HG03469 (cell line): ENCODE measurements at regions not wholly inside any gene's neighbourhood (a gene's known extent, or its start where the extent isn't known, plus 50 kb on each side); places are given as distances from the start of the nearest gene placed in this dataset.

Source experiments
- ATAC-seq: cut with Tn5 transposase; IDR thresholded peaks from one replicate; pipeline ENCODE4 v1.9.1; 2021; ENCODE audit warnings: mild to moderate bottlenecking, moderate library complexity, moderate number of reproducible peaks; ENCODE audit not compliant: unreplicated experiment

- ATAC-seq = no peak
Measured at GRCh38 chr6:22221630-22222029, 75.2 kb downstream of the PRL start.

DNA sequence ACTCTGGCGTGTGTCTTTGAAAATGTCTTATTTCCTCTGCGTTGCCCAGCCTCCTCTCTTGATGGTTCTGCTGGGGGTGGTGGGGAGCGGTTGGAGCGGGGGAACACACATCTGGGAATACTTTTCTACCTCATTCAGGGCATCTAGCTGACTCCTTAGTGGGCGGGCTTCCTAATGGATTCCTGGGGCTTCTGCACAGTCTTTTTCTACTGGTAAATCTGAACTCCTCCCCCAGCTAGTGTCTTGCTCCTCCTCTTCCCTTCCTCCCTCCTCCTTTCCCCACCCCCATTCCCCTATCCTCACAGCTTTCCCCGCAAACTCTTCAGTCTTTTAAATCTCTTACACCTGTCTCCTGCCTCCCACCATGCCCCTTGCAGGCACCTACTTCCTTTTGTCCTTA, 74.4 kb downstream of the PRL start:
- ATAC-seq = no peak

DNA sequence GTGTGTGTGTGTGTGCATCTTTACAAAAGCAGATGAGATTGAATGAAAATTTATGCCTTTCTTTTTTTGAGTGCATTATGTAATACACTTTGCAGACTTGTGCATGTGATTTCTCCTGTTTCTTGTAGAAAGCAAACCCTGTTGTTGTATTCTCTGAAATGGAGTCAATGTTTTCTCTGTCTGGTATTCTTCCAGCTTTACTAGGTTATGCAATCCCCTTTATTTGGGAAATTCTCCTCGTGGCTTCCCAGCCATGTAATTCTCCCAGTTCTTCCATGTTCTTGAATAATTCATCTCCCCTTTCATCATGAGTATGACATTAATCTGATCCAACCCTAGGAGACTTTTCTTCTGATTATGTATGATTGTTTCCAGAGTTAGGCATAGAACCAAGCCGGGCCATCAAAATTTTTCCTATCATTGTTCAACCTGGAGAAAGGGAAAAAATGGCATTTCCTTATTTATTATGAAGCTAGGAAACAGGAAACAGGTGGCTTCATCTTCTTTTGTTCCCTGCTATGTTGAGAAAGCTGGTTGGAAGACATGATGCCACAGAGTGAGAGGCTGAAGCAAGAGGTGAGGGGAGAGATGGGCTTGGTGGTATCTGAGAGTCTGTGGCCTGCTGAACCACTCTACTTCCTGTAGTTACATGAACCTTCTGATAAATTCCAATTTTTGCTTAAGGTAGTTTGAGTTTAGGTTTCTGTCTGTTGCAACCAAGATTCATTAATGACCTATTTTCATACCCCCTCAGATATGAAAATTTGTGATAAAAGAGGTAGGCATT, 68.8 kb downstream of the PRL start:
- ATAC-seq = no peak

GRCh38 chr6:22231050-22231449, 65.8 kb downstream of the PRL start:
- ATAC-seq = no peak

GRCh38 chr6:22231616-22232015, 65.2 kb downstream of the PRL start:
- no peak for ATAC-seq

GRCh38 chr6:22236626-22237414, 60.0 kb downstream of the PRL start:
- ATAC-seq = no peak
